GM12865 (cell line): ENCODE measurements at regions not wholly inside any gene's neighbourhood (a gene's known extent, or its start where the extent isn't known, plus 50 kb on each side); places are given as distances from the start of the nearest gene placed in this dataset.

ENCODE experiments used
- DNase-seq: peaks from one replicate; pipeline ENCODE4 v3.0.0; 2010; ENCODE audit warnings: low read depth
- H3K4me3 ChIP-seq: 2 replicates; pipeline ENCODE4 v1.5.1; 2011; ENCODE audit warnings: mild to moderate bottlenecking, low read depth, low read length, control low read depth
- TF ChIP-seq, protein P1 (sequence below): IDR thresholded peaks from 2 replicates; pipeline ENCODE4 v1.5.1; 2011; ENCODE audit warnings: low read length, control low read depth, low read depth, inconsistent platforms; ENCODE audit not compliant: insufficient read depth; ENCODE audit errors: missing control alignments

GRCh38 chr9:107172160-107172978 is 110.7 kb upstream of the RAD23B start:
- no peak overlapping the region for H3K4me3 ChIP-seq
- DNase-seq, result peak; percentile 87
- TF ChIP-seq, protein P1, sequence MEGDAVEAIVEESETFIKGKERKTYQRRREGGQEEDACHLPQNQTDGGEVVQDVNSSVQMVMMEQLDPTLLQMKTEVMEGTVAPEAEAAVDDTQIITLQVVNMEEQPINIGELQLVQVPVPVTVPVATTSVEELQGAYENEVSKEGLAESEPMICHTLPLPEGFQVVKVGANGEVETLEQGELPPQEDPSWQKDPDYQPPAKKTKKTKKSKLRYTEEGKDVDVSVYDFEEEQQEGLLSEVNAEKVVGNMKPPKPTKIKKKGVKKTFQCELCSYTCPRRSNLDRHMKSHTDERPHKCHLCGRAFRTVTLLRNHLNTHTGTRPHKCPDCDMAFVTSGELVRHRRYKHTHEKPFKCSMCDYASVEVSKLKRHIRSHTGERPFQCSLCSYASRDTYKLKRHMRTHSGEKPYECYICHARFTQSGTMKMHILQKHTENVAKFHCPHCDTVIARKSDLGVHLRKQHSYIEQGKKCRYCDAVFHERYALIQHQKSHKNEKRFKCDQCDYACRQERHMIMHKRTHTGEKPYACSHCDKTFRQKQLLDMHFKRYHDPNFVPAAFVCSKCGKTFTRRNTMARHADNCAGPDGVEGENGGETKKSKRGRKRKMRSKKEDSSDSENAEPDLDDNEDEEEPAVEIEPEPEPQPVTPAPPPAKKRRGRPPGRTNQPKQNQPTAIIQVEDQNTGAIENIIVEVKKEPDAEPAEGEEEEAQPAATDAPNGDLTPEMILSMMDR, result peak; percentile 82

- no peak overlapping the region for H3K4me3 ChIP-seq
- peak; percentile 65 for DNase-seq
- TF ChIP-seq, protein P1, result no peak
Measured at GRCh38 chr9:107172979-107173347, 110.1 kb upstream of the RAD23B start.

GRCh38 chr9:107173422-107174180 is 109.5 kb upstream of the RAD23B start:
- DNase-seq, result peak; percentile 45
- TF ChIP-seq, protein P1, result no peak
- no peak overlapping the region for H3K4me3 ChIP-seq

- TF ChIP-seq, protein P1, result no peak
- peak; percentile 34 for DNase-seq
- no peak overlapping the region for H3K4me3 ChIP-seq
Measured at GRCh38 chr9:107174441-107174840, 108.6 kb upstream of the RAD23B start.

GRCh38 chr9:107175041-107175440 is 108.0 kb upstream of the RAD23B start:
- TF ChIP-seq, protein P1, result no peak
- no peak for DNase-seq
- H3K4me3 ChIP-seq, result no peak overlapping the region

DNA sequence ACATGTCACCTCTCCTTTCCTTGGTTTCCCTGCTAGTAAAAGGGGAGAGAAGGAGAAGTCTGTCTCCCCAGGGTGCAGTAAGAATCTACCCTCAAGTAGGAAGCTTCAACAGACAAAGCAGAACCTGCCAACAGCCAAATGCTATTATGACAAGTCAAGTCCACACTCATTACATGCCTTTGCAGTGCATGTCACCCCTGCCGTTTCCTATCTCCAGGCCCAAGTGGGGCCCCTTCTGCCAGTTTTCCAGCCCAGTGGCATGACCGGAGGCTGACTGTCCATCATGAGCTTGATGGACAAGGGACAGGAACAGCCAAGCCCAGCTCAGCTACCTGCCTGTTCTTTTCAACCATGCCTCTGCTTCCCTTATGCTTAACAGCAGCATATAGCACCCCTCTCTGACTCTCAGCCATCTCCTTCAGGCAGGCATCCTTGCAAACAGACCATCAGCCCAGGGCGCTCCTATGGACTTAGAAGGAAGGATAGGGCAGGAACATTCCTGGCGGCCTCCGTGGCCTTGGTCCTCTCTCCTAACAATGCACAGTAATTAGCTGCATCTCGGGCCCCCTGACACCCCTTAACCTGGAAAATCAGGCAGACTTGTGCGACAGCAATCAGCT is 107.2 kb upstream of the RAD23B start:
- TF ChIP-seq, protein P1, result no peak
- H3K4me3 ChIP-seq, result no peak overlapping the region
- no peak for DNase-seq
